GM19467 (cell line): ENCODE measurements at regions not wholly inside any gene's neighbourhood (a gene's known extent, or its start where the extent isn't known, plus 50 kb on each side); places are given as distances from the start of the nearest gene placed in this dataset.

Source experiments
- ATAC-seq: cut with Tn5 transposase; IDR thresholded peaks from one replicate; pipeline ENCODE4 v1.9.1; 2021; ENCODE audit warnings: mild to moderate bottlenecking, moderate library complexity; ENCODE audit not compliant: unreplicated experiment

GRCh38 chr7:24510759-24511158 lies 62.5 kb upstream of the PALS2 start:
- ATAC-seq: no peak

- no peak for ATAC-seq
Observed at GRCh38 chr7:24517166-24517565, 56.1 kb upstream of the PALS2 start.

GRCh38 chr7:24521917-24522623 lies 51.2 kb upstream of the PALS2 start:
- ATAC-seq: no peak
